ENCODE measurements at regions not wholly inside any gene's neighbourhood (a gene's known extent, or its start where the extent isn't known, plus 50 kb on each side); places are given as distances from the start of the nearest gene placed in this dataset.

- Histone ChIP-seq H3K27ac (ENCODE audit: low read length) (no peak overlapping the region), H3K36me3 (replicated peaks; ENCODE audit: insufficient read depth, low read length) (no peaks in the 10 kb centered on the region), H3K4me1 (ENCODE audit: low read length) (no peaks in the 10 kb centered on the region), H3K9me2 (replicated peaks; ENCODE audit: insufficient read depth, low read length) (no peaks in the 10 kb centered on the region), H3K4me3 (ENCODE audit: low read length) (no peak overlapping the region), H3F3A (ENCODE audit: insufficient read depth, low read length) (no peaks in the 10 kb centered on the region), H3K9me3 (replicated peaks; ENCODE audit: insufficient read depth, low read length) (no peaks in the 10 kb centered on the region), H3K4me2 (ENCODE audit: low read depth, low read length) (no peak overlapping the region), H3K9ac (ENCODE audit: low read length) (no peak overlapping the region), H3K27me3 (replicated peaks; ENCODE audit: insufficient read depth, low read length) (no peaks in the 10 kb centered on the region), H2AFZ (ENCODE audit: low read length) (no peak overlapping the region), H3K79me2 (ENCODE audit: low read length) (no peaks in the 10 kb centered on the region), H4K20me1 (ENCODE audit: insufficient read depth, low read length) (no peaks in the 10 kb centered on the region)
- no peak for DNase-seq
- TF ChIP-seq EZH2 (optimal IDR thresholded peaks at IDR 0.05; ENCODE audit: low read depth, low read length) (no peak), EZH2phosphoT487 (IDR thresholded peaks at IDR 0.05; ENCODE audit: low read length) (no peak)
- TF ChIP-seq, protein P1, sequence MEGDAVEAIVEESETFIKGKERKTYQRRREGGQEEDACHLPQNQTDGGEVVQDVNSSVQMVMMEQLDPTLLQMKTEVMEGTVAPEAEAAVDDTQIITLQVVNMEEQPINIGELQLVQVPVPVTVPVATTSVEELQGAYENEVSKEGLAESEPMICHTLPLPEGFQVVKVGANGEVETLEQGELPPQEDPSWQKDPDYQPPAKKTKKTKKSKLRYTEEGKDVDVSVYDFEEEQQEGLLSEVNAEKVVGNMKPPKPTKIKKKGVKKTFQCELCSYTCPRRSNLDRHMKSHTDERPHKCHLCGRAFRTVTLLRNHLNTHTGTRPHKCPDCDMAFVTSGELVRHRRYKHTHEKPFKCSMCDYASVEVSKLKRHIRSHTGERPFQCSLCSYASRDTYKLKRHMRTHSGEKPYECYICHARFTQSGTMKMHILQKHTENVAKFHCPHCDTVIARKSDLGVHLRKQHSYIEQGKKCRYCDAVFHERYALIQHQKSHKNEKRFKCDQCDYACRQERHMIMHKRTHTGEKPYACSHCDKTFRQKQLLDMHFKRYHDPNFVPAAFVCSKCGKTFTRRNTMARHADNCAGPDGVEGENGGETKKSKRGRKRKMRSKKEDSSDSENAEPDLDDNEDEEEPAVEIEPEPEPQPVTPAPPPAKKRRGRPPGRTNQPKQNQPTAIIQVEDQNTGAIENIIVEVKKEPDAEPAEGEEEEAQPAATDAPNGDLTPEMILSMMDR (IDR thresholded peaks at IDR 0.05; ENCODE audit: low read length) = no peak
Measured at GRCh38 chr14:87816416-87816815, 176.6 kb downstream of the GALC start.

GRCh38 chr14:87815121-87815520 lies 177.9 kb downstream of the GALC start:
- Histone ChIP-seq H3K9me3 (replicated peaks; ENCODE audit: insufficient read depth, low read length) (no peaks in the 10 kb centered on the region), H3K36me3 (replicated peaks; ENCODE audit: insufficient read depth, low read length) (no peaks in the 10 kb centered on the region), H3K9ac (ENCODE audit: low read length) (no peak overlapping the region), H3F3A (ENCODE audit: insufficient read depth, low read length) (no peaks in the 10 kb centered on the region), H3K4me3 (ENCODE audit: low read length) (no peak overlapping the region), H4K20me1 (ENCODE audit: insufficient read depth, low read length) (no peaks in the 10 kb centered on the region), H3K79me2 (ENCODE audit: low read length) (no peaks in the 10 kb centered on the region), H3K9me2 (replicated peaks; ENCODE audit: insufficient read depth, low read length) (no peaks in the 10 kb centered on the region), H3K27me3 (replicated peaks; ENCODE audit: insufficient read depth, low read length) (no peaks in the 10 kb centered on the region), H3K27ac (ENCODE audit: low read length) (no peak overlapping the region), H3K4me1 (ENCODE audit: low read length) (no peaks in the 10 kb centered on the region), H3K4me2 (ENCODE audit: low read depth, low read length) (no peak overlapping the region), H2AFZ (ENCODE audit: low read length) (no peak overlapping the region)
- no peak for DNase-seq
- no peak for TF ChIP-seq EZH2 (optimal IDR thresholded peaks at IDR 0.05; ENCODE audit: low read depth, low read length)
- TF ChIP-seq, protein P1 (IDR thresholded peaks at IDR 0.05; ENCODE audit: low read length) = no peak
- no peak for TF ChIP-seq EZH2phosphoT487 (IDR thresholded peaks at IDR 0.05; ENCODE audit: low read length)

DNA sequence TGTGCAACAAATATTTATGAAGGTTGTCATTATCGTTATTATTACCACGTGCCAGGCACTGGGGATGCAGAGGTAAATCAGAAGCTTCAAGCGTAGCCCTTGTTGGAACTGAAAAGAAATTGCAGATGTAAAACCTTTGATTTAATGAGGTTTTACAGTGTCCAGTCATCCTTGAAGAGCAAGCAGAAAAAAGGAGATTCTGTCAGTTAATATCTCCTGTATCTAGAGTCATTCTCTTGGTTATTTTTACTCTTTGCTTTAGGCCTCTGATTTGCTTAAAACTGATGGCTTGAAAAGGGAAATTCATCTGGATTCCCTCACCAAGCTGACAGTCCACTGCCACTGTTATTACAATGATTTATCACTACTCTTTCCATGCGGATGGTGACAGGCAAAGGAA lies 179.3 kb downstream of the GALC start:
- Histone ChIP-seq H4K20me1 (ENCODE audit: insufficient read depth, low read length) (no peaks in the 10 kb centered on the region), H3K36me3 (replicated peaks; ENCODE audit: insufficient read depth, low read length) (no peaks in the 10 kb centered on the region), H3F3A (ENCODE audit: insufficient read depth, low read length) (no peaks in the 10 kb centered on the region), H3K79me2 (ENCODE audit: low read length) (no peaks in the 10 kb centered on the region), H3K9ac (ENCODE audit: low read length) (no peak overlapping the region), H3K9me2 (replicated peaks; ENCODE audit: insufficient read depth, low read length) (no peaks in the 10 kb centered on the region), H3K27ac (ENCODE audit: low read length) (no peak overlapping the region), H3K4me3 (ENCODE audit: low read length) (no peak overlapping the region), H2AFZ (ENCODE audit: low read length) (no peak overlapping the region), H3K4me2 (ENCODE audit: low read depth, low read length) (no peak overlapping the region), H3K9me3 (replicated peaks; ENCODE audit: insufficient read depth, low read length) (no peaks in the 10 kb centered on the region), H3K4me1 (ENCODE audit: low read length) (no peaks in the 10 kb centered on the region), H3K27me3 (replicated peaks; ENCODE audit: insufficient read depth, low read length) (no peaks in the 10 kb centered on the region)
- no peak for DNase-seq
- TF ChIP-seq, protein P1 (IDR thresholded peaks at IDR 0.05; ENCODE audit: low read length) = no peak
- no peak for TF ChIP-seq EZH2phosphoT487 (IDR thresholded peaks at IDR 0.05; ENCODE audit: low read length)
- TF ChIP-seq EZH2 (optimal IDR thresholded peaks at IDR 0.05; ENCODE audit: low read depth, low read length) = no peak
